EL (cell line): ENCODE measurements at regions not wholly inside any gene's neighbourhood (a gene's known extent, or its start where the extent isn't known, plus 50 kb on each side); places are given as distances from the start of the nearest gene placed in this dataset.
A peak's percentile ranks its signal among the peaks of the same experiment; 100 is the strongest.

Experiments
- DNase-seq: peaks from one replicate; pipeline ENCODE4 v3.0.0-alpha.2; 2016

DNA sequence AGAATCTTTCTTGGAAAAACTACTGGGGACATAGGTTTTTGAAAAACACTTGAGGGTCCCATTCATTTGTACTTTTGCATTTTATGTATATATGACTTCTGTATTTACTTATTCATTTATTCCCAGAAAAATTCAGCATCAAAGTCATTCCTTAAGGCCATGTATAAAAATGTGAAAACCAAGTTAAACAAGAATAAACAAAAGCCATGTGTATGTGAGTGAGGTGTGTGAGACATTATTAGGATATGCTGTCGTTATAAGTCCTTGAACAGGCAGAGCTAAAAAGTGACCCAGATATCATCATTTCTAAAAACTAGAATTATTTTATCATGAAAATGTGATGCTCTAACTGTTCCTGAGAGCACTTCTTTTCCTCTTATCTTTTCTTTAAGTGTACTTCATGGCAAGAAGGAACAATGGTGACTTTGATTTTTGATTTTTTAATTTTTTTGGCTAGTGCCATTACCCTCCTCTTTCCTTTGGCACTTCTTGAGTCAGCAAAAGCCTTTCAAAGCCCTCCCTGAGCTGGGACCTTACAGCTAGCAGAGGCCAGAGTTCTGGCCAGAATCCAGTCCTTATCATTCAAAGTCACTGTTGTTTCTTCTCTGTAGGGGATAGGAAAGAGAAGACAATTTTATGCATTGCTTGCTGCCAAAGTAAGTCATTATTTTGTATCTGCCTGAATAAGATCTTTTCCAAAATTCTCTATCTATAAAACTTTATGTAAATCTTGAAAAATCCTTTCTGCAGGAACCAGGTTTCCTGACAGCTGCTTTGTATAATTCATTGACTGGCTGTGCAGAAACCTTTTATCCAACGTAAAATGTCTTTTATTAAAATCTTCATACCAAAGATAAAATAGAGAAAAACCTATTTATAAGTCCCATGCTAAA, 419.7 kb upstream of the PRICKLE1 start:
- no peak for DNase-seq

DNA sequence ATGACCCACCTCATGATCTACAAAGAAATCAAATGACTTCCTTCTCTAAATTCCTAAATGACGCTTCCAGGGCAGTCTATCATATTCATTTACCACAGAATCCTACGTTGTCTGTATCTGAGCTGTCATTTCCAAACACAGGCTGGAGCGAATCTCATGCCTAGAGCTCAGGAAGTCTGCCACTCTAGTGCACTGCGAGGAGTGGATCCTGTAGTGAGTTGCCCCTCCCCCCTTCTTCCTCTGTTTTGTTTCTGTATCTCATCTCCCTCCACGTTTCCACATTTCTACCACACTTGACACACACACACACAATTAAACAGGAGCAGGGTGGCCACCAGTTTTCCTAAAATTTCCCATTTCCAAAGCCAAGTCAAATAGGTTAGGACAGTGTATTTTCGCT, 415.4 kb upstream of the PRICKLE1 start:
- DNase-seq, result no peak

DNA sequence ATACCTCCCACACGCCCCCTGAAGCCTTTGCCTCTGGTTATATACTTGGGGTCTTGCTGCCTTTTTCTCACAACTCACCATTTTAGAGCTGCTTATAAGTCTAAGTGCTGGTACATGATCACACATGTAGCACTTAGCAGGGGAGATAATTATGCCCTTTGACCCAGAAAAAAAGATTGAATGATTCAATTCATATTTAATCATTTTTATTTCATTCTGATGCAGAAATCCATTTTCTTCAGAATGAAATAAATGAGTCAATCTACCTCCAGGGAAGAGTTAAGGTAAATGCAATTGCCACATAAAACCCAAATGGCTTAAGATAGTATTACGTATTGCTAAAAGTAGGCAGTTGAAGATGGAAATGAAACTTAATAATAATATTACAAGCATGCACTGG, 414.6 kb upstream of the PRICKLE1 start:
- no peak for DNase-seq

DNA sequence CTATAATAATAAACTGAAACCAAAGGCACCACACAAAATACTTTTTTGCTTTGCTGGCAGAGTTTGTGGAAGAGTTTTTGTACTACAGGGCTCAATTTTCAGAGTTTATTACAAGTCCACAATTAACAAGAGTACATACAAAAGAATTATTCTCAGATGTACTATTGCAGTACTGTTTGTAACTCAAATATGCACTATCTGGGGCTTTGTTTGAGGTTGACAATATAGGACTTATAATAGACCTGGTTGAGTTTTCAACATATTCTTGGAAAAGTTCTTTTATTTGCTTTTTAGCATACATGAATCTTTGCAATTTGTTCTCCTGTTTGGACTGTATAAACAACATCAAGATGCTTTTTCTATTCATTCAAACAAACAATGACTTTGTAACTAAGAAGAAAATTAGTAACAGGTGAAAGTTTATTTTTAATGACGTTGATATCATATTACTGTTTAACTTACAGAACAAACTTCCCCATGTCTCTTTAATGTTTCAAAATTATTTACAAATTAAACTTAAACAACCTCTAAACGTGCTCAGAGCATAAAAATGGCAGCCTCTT, 407.4 kb upstream of the PRICKLE1 start:
- no peak for DNase-seq

DNA sequence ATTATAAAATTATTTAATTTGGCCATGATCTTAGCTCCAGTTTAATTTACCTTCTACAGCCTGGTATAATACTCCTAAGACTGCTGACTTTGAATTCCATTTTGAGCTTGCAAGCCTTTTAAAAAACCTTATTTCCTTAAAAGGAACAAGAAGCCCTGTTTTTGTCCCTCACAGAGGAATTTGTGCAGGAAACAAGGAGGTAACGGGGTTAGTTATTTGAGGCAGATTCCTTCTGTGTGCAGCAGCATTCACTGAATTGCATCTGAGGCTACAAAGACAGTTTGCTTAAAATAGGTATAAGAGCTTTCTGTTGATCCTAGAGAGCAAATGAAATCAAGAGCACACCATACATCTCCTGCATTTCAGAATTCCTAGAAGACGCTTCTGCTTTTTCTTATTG, 403.3 kb upstream of the PRICKLE1 start:
- DNase-seq, result no peak

DNA sequence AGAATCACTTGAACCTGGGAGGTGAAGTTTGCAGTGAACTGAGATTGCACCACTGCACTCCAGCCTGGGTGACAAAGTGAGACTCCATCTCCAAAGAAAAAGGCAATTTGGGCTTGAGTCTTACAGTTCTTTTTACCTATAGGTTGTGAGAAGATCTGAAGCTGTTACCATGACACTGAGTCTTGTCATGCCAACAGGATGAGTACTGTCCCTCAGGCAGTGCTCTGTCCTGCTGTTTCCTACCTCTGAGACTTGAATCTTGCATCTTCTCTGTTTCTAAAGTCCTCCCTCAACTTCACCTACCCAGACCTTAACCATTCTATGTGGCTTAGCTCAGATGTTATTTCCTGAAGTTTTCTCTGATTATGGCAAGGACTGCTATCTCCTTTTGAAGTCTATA, 400.8 kb upstream of the PRICKLE1 start:
- DNase-seq, result no peak

DNA sequence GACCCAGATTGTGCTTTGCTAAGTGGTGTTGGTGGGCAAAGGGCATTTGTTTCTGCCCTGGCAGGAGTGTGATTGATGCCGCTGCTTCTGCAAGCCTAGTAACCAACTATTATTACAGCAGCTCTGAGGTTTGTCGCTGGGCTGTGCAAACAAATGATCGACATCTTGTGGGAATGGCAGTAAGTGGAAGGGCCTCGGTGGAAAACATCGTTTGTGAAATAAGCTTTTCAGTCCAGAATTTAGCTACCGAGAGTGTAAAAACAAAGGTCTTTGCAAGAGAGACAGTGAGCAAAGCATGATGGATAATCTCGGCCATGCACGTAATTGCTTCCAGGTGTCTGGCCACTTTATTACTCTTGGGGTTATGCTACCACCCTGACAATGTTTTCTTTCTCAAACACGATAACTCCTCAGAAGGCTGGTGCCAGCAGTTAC, 397.7 kb upstream of the PRICKLE1 start:
- DNase-seq, result no peak

DNA sequence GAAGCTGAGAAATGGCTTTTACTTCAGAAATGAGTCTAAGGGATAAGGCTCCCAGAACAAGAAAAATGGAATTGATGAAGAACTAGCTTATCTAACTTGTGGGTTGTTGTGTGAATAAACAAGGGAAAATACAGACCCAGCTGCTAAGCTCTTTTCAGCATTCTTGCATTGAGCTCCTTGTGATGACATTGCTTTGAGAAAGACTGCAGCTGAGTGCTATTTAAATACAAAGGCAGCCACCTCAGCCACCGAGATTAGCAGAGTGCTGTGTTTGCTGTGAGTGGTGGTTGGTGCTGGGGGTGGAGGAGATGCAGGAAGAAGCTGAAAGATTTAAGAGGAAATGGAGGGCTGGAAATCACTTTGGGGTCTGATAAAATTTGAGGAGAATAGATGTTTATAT, 396.0 kb upstream of the PRICKLE1 start:
- no peak for DNase-seq

DNA sequence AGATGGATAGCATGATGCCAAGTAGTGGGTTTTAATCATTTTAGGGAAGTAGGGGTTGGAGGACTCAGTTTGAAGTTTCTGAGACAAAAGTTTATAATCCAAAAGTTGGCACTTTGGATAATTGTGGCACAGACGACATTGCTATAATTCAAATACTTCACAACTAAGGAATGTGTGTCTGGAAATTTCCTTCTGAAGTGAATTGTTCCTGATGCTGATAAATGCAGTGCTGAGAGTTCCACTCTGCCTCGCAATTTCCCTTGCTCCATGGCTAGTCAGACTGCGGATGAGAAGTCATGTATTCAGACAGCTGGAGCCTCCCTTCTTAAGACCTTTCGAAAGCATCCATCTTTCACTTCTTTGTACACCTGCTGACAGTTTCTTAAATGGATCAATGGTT, 393.3 kb upstream of the PRICKLE1 start:
- DNase-seq, result no peak

DNA sequence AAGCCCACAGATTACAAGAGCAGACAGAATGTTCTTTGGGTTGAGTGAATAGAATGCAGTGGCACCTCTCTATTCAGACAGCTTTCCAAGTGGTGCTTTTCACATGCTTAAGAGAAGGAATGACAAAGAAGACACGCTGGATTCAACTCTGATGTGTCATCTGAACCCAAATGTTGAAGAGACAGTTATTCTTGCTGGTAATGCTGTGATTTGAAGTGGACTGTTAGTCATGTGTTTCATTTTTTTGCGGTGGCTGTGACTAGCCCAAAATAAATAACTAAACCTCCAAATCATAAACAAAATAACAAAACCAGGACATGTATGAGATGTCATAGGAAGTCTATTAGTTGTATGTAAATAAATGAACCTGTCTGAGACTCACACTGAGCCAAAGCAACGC, 391.8 kb upstream of the PRICKLE1 start:
- peak; percentile 80 for DNase-seq

DNA sequence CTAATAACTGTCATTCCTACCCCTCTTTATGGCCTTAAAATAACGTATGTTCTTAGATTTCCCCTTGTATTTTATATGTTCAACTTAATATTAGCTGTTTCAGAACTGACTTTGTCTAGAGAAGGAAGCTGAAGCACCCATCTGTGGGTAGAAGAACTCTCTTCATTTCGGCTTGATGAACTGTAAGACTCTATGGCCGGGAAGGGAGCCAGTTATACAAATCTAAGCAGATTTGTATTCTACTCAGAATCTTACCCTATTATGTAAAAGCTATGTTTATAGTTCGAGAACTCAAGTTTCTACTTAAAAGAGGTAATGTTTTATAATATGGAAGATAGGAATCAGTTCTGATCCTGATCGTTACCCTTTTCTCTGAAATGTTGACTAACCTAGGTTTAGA, 390.9 kb upstream of the PRICKLE1 start:
- no peak for DNase-seq

DNA sequence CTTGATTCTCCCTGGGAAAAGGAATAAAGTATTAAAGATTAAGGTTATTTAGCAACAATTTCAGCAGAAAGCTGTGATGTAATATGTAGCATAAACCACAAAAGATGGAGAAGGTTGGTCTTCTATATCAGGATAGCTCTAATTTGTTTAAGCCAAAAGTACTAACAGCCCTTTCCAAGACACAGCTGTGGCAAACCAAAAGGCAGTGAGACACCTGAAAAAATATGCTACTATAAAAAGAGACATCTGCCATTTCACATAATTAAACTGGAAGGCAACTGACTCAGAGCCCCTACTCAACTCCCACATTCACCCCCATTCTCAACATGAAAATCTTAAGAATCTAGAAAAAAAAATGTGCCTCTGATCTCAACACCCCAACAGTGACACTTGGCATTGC, 390.2 kb upstream of the PRICKLE1 start:
- no peak for DNase-seq

DNA sequence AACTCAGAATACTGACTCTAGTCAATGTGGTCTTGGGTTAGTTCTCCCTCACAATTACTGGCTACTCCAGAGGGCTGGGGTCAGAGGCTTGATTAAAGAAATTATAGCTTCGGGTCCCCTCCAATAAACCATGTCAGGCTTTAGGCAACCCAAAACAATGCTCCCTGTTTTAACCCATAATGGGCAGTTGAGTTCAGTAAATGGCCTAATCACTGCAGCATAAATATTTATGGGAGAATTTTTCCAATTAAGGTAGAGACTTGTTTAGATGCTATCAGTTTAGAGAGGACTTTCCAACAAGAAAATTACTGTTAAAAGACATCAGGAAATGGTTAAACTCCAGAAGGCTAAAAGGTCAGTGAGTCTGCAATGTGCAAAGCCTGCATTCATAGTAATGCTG, 389.2 kb upstream of the PRICKLE1 start:
- no peak for DNase-seq

DNA sequence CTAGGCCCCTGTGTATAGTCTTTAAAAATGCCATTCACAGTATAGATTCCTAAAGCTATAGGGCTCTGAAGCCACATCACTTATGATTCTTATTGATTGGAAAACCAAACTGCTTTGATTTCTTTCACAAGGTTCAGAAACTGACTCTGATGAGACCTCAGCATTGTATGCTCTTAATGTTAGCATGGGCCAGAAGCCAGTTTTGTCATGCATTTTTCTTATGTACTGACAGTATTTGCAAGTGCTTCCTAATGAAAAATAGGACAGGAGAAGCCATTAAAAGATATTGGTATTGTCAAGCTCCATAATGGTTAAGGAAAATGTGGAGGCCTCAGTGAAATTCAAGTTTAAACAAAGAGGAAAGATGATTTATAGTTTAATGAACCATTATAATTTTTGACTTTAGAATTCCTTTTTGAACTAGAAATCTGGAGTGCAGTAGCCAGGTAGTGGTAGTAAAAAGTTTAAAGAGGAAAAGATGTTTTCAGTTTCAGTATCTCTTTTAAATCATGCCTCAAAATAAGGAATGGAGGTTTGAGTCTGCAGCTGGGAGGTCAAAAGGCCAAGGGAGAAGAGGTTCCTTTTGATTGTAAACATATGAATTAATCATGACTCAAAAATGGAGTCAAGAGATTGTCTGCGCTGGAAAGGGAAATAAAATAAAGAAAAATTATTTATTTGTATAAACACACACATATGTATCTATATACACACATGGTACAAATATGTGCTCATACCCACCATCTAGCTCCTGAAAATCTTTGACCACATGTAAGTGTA, 388.1 kb upstream of the PRICKLE1 start:
- peak; percentile 63 for DNase-seq

DNA sequence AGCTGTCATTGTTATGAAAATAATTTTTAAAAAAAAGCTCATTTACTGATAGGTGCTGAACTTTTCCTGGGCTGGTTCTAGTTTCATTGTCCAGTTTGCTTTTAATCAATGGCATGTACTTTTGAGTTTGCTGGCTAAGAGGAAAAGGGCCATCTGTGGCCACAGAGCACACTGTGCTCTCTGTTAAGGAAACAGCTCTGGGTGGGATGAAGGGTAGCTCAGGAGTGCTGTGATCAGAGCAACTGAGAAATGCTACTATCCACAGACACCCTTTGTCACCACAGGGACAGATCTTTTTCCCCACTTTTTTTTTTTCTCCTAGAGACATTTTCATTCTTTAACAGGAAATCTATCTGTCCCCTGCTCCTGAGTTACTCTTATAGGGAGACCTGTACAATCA, 387.1 kb upstream of the PRICKLE1 start:
- DNase-seq, result no peak

DNA sequence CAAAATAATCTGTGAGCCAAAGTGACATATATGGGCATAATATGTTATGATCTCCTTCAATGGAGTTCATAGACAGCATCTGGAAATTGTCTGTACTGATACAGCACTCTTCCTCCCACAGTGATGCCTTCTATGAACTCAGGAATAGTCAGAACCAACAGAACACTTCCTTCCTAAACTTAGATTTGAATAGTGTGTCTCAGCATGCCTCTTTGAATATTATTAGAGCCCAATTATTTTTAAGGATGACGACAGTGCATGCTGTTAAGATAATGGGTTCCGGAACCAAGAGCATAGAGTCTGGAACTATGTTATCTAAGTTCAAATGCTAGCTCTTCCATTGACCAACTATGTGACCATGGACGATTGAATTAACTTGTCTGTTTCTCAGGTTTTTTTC, 386.6 kb upstream of the PRICKLE1 start:
- no peak for DNase-seq

DNA sequence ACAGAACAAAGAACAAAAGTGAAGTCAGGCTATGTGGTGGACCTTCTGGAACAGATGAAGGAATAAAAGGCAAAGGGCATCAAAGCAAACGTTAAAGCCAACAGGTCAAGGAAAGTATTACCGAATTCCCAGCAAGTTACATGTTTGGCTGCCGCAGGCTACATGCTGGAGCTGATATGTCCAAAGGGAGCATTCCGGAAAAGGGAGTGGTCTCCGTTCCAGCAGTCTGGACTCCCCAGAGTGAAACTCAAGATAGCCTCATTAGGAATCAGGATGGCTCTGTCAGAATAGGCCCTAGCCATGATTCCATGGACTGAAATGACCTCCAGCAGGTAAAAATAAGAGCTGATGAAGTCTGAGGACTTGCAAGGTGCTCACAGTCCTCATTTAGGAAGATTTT, 379.8 kb upstream of the PRICKLE1 start:
- DNase-seq, result no peak

DNA sequence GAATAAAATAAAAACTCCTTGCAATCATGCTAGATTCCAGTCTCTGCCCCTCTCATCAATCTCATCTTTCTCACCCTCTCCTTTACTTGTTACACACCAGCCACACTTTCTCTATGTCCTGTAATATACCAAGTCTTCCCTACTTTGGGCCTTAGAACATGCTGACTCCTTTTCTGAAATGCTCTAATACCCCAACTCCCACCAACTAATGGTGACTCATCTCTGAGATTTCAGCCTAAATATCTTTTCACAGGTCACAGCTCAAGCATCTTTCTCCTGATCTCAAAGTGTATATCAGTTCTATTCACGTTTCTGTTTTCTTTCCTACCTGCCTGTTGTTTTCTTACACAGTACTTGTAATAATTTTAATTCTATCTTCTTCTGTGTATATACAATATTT, 378.9 kb upstream of the PRICKLE1 start:
- DNase-seq, result no peak

DNA sequence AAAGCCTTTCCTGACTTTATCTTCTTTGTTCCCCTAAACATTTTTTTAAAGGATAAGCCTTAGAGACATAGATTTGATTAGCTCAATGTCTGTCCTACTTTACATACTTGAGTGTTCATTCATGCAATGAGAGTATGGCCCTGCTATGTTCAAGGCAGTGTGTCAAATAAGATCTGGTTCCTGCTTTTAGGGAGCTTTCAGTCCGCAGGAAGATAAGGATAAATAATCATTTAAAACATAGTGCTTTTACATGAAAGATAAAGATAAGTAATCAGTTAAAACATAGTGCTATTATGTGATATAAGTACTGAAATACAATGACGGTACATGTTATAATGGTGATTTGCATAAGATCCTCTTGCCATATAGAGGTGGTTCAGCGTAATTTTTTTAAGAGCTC, 378.3 kb upstream of the PRICKLE1 start:
- no peak for DNase-seq

DNA sequence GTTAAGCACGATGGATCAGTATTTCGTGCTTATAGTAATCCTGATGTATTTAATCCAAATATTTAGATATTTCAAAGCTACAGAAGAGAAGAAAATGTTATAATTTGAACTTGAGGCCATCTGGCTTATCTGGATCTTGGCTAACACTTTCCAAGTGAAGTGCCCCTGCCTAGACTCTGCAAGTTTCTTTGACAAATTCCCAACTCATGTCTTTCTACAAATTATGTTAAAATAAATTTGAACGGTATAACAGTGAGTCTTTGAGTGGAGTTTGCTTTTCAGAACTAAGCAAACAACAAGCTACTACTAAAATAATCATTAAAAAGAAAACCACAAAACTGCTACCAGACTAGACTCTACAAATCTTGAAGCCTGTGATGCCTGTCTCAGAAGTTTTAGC, 374.4 kb upstream of the PRICKLE1 start:
- no peak for DNase-seq

DNA sequence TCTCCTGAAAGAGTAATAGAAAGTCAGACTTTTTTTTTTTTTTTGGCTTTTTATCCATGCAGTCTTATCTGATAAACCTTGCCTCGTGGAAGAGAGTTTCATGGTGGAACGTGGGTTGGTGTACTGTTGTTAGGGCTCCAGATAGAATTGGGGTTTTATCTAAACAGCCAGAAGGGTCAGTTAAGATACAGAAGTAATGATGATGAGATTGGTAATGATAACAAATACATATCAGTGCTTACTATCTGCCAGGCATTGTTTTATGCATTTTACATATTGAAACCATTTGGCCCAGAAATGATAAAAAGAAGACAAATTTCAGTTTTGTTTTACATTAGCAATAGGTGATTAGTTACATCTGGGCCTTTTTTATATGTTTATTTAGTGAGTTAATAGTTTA, 372.8 kb upstream of the PRICKLE1 start:
- DNase-seq, result no peak

DNA sequence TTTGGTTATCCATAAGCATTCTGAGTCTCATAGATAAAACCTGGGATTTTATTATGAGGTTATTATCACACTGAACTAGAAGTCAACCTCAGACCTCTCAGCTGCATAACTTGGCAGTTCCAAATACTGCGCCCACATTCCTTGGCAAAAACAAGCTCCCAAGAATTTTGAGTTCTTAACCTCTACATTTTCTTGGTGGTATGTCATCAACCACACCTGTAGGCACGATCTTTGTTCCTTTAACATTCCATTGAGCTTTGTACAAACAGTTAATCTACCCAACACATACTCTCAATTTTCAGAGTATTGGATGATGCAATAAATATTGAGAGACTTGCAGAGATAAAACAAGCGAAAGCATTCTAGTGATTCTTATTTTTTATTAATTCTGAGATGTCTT, 371.8 kb upstream of the PRICKLE1 start:
- peak; percentile 94 for DNase-seq

DNA sequence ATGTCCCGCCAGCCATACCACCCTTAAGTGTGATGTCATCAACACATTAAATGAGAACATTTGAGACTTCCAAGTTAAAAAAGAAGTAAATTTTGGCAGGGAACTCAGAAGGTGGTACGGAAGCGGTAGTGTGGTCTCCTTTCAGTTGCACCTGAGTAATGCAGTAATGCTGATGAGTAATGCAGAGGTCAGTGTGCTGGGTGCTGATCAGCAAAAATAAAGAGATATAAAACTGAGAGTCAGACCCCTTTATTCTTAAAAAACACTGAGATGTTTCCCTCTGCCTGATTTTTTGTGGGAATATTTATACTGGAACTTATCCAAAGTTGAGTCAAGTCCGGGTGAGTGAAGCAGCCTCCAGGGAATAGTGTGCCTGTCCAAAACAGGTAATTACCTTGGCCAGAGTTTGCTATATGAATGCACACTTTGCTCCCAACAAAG, 370.6 kb upstream of the PRICKLE1 start:
- peak; percentile 21 for DNase-seq

DNA sequence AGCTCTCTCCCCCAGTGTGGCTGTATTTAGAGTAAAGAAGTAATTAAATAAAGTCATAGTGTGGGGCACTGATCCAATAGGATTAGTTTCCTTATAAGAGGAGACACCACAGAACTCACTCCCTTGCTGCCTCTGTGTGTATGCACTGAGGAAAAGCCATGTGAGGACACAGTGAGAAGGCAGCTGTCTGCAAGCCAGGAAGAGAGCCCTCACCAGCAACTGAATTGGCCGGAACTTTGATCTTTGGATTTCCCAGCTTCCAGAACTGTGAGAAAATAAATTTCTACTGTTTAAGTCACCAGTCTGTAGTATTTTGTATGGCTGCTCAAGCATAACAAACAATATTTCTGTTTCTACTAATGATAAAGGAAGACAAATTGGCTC, 368.7 kb upstream of the PRICKLE1 start:
- DNase-seq, result no peak
